GM10266 (cell line): ENCODE measurements at regions not wholly inside any gene's neighbourhood (a gene's known extent, or its start where the extent isn't known, plus 50 kb on each side); places are given as distances from the start of the nearest gene placed in this dataset.
"Not testable (repeated sequence)": the region's sequence is repeated elsewhere in the genome, so short reads cannot be mapped to it uniquely, and the experiment has no call there.

Source experiments
- DNase-seq: peaks from one replicate; pipeline ENCODE4 v3.0.0; 2012; ENCODE audit errors: extremely low spot score
- CTCF ChIP-seq: IDR thresholded peaks from 2 replicates; pipeline ENCODE4 v1.5.1; 2012; ENCODE audit warnings: mild to moderate bottlenecking, low read depth; ENCODE audit not compliant: control insufficient read depth, insufficient read depth; ENCODE audit errors: missing control alignments

- DNase-seq = no peak
- no peak for TF ChIP-seq CTCF
These were observed 152.6 kb upstream of the NRG3 start for GRCh38 chr10:81722399-81722798.

GRCh38 chr10:81724431-81724830 is 150.6 kb upstream of the NRG3 start:
- no peak for DNase-seq
- no peak for TF ChIP-seq CTCF

- DNase-seq = no peak
These were observed 149.1 kb upstream of the NRG3 start for GRCh38 chr10:81725851-81726250.

GRCh38 chr10:81728692-81729091 is 146.3 kb upstream of the NRG3 start:
- no peak for TF ChIP-seq CTCF
- DNase-seq = no peak

More at GRCh38 chr10:81725851-81726250, 149.1 kb upstream of the NRG3 start:
- no peak for TF ChIP-seq CTCF

- no peak for TF ChIP-seq CTCF
- DNase-seq = no peak
These were observed 144.1 kb upstream of the NRG3 start for GRCh38 chr10:81730891-81731290.

GRCh38 chr10:81733542-81733941 is 141.5 kb upstream of the NRG3 start:
- no peak for TF ChIP-seq CTCF
- DNase-seq = no peak

- DNase-seq = not testable (repeated sequence)
These were observed 139.8 kb upstream of the NRG3 start for GRCh38 chr10:81735167-81735566.

- no peak for DNase-seq
These were observed 115.9 kb upstream of the NRG3 start for GRCh38 chr10:81759111-81759510.

More at GRCh38 chr10:81759111-81759510, 115.9 kb upstream of the NRG3 start:
- no peak for TF ChIP-seq CTCF
